ENCODE measurements at regions not wholly inside any gene's neighbourhood (a gene's known extent, or its start where the extent isn't known, plus 50 kb on each side); places are given as distances from the start of the nearest gene placed in this dataset.
"Not testable (repeated sequence)": the region's sequence is repeated elsewhere in the genome, so short reads cannot be mapped to it uniquely, and the experiment has no call there.

DNA sequence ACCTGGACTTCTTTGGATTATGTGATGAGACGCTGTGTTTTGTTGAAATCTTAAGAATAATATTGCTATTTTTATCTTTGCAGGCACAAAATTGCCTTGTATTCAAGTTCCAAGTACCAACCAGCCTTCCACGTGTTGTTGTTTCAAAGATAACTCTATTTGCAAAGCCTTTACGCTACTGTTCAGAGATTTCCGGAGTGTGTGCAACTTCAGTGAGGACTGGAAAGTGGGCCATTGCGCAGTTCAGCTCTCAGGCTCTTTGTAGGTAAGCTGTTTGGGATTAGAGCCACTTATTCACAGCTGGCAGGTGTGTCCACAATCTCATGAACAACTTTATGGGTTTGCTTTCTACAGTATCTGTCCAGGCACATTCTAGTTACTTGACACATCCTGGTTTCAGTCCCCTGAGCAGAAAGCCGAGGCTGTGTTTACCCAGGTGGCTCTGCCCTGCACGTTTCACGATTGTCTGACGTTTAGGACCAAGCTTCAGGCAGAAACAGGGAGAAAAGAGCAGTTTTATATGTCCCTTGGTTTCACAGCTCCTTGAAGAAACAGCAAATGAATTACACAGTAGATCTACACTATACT lies 520.3 kb downstream of the PRIM2 start:
- H4K20me1 ChIP-seq (ENCODE audit: insufficient read depth, low read depth, low read length); H3K79me2 ChIP-seq (ENCODE audit: low read length); H3K9me3 ChIP-seq (ENCODE audit: low read length); H3K4me2 ChIP-seq (ENCODE audit: low read depth, low read length, poor library complexity, severe bottlenecking); H3K4me1 ChIP-seq (ENCODE audit: low read length); DNase-seq; H3K9ac ChIP-seq (ENCODE audit: low read length); H3K27me3 ChIP-seq (ENCODE audit: low read length); H3K9me2 ChIP-seq (replicated peaks; ENCODE audit: insufficient read depth, low read length); H3K4me3 ChIP-seq (ENCODE audit: low read length); H2AFZ ChIP-seq (ENCODE audit: low read length); H3K27ac ChIP-seq (ENCODE audit: low read length); H3K36me3 ChIP-seq (ENCODE audit: insufficient read depth, low read length): not testable (repeated sequence)

- H3K9me3 ChIP-seq (ENCODE audit: low read length); H2AFZ ChIP-seq (ENCODE audit: low read length); H3K4me3 ChIP-seq (ENCODE audit: low read length); H4K20me1 ChIP-seq (ENCODE audit: insufficient read depth, low read depth, low read length); H3K9me2 ChIP-seq (replicated peaks; ENCODE audit: insufficient read depth, low read length); H3K4me1 ChIP-seq (ENCODE audit: low read length); H3K4me2 ChIP-seq (ENCODE audit: low read depth, low read length, poor library complexity, severe bottlenecking); H3K9ac ChIP-seq (ENCODE audit: low read length); H3K27me3 ChIP-seq (ENCODE audit: low read length); H3K79me2 ChIP-seq (ENCODE audit: low read length); H3K36me3 ChIP-seq (ENCODE audit: insufficient read depth, low read length); H3K27ac ChIP-seq (ENCODE audit: low read length); DNase-seq: not testable (repeated sequence)
These were observed 524.1 kb downstream of the PRIM2 start for GRCh38 chr6:57841551-57841950.

DNA sequence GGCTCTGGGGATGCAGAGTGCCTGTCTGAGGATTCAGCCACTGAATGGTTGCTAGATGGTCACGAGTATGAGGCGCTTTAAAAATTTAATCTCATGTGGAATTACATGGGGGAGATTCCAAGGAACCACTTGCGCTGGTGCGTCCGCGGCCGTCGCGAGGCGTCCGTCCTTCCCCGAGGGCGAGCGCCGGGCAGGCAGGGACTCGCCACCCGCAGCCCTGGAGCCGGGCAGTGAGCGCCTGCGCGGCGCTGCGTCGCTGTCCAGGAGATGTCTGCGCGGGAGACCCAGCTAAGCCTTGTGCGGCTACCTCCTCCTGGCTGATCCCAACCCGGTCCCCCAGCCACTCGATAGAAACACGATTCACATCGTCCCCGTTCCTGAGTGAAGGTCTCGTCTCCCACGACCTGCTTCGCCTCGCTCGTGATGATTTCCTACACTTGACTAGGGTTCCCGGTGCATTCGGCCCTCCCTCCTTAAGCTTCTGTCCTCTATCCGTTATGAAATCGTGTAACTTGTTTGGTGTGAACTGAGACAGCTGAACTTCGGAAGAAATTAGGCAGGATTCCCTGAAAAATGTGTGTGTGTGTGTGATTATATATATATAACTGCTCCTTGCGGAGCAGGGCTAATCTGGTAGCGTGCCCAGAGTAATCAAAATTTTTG lies 536.4 kb downstream of the PRIM2 start:
- H3K9me2 ChIP-seq (replicated peaks; ENCODE audit: insufficient read depth, low read length); H3K79me2 ChIP-seq (ENCODE audit: low read length); H3K36me3 ChIP-seq (ENCODE audit: insufficient read depth, low read length); H4K20me1 ChIP-seq (ENCODE audit: insufficient read depth, low read depth, low read length); H3K9ac ChIP-seq (ENCODE audit: low read length); H3K4me2 ChIP-seq (ENCODE audit: low read depth, low read length, poor library complexity, severe bottlenecking); H3K27me3 ChIP-seq (ENCODE audit: low read length); H3K4me1 ChIP-seq (ENCODE audit: low read length); H2AFZ ChIP-seq (ENCODE audit: low read length); DNase-seq; H3K27ac ChIP-seq (ENCODE audit: low read length); H3K4me3 ChIP-seq (ENCODE audit: low read length); H3K9me3 ChIP-seq (ENCODE audit: low read length): not testable (repeated sequence)

DNA sequence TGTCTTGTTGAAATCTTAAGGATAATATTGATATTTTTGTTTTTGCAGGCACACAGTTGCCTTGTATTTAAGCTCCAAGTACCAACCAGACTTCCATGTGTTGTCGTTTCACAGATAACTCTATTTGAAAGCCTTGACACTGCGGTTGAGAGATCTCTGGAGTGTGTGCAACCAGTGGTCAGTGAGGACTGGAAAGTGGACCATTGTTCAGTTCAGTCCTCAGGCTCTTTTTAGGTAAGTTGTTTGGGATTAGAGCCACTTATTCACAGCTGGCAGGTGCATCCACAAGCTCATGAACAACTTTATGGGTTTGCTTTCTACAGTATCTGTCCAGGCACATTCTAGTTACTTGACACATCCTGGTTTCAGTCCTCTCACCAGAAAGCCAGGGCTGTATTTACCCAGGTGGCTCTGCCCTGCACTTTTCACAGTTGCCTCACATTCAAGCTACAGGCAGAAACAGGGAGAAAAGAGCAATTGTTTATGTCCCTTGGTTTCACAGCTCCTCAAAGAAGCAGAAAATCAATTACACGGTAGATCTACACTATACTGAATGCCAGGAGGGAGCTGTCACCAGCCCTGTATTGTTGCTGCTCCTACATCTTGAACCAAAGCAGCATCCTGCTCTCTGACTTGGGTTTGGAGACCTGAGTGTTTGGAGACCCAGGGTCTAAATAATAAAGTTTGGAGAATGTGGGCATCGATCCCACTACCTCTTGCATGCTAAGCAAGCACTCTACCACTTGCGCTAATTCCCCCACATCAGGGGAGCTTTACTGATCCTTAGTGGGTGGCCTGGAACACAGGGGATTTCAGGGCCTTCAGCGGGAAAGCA lies 543.3 kb downstream of the PRIM2 start:
- H3K79me2 ChIP-seq (ENCODE audit: low read length); H3K27ac ChIP-seq (ENCODE audit: low read length); DNase-seq; H2AFZ ChIP-seq (ENCODE audit: low read length); H3K4me2 ChIP-seq (ENCODE audit: low read depth, low read length, poor library complexity, severe bottlenecking); H3K9me3 ChIP-seq (ENCODE audit: low read length); H3K4me1 ChIP-seq (ENCODE audit: low read length); H3K27me3 ChIP-seq (ENCODE audit: low read length); H3K4me3 ChIP-seq (ENCODE audit: low read length); H4K20me1 ChIP-seq (ENCODE audit: insufficient read depth, low read depth, low read length); H3K36me3 ChIP-seq (ENCODE audit: insufficient read depth, low read length); H3K9ac ChIP-seq (ENCODE audit: low read length); H3K9me2 ChIP-seq (replicated peaks; ENCODE audit: insufficient read depth, low read length): not testable (repeated sequence)

DNA sequence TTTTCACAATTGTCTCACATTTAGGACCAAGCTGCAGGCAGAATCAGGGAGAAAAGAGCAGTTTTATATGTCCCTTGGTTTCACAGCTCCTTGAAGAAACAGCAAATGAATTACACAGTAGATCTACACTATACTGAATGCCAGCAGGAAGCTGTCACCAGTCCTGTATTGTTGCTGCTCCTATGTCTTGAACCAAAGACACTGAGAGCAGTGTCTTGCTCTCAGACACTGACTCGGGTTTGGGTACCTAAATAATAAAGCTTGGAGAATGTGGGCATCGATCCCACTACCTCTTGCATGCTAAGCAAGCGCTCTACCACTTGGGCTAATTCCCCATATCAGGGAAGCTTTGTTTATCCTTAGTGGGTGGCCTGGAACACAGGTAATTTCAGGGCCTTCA lies 552.7 kb downstream of the PRIM2 start:
- DNase-seq; H3K9me3 ChIP-seq (ENCODE audit: low read length); H3K27ac ChIP-seq (ENCODE audit: low read length); H3K9me2 ChIP-seq (replicated peaks; ENCODE audit: insufficient read depth, low read length); H2AFZ ChIP-seq (ENCODE audit: low read length); H3K79me2 ChIP-seq (ENCODE audit: low read length); H3K4me2 ChIP-seq (ENCODE audit: low read depth, low read length, poor library complexity, severe bottlenecking); H3K9ac ChIP-seq (ENCODE audit: low read length); H3K36me3 ChIP-seq (ENCODE audit: insufficient read depth, low read length); H4K20me1 ChIP-seq (ENCODE audit: insufficient read depth, low read depth, low read length); H3K4me1 ChIP-seq (ENCODE audit: low read length); H3K4me3 ChIP-seq (ENCODE audit: low read length); H3K27me3 ChIP-seq (ENCODE audit: low read length): not testable (repeated sequence)

DNA sequence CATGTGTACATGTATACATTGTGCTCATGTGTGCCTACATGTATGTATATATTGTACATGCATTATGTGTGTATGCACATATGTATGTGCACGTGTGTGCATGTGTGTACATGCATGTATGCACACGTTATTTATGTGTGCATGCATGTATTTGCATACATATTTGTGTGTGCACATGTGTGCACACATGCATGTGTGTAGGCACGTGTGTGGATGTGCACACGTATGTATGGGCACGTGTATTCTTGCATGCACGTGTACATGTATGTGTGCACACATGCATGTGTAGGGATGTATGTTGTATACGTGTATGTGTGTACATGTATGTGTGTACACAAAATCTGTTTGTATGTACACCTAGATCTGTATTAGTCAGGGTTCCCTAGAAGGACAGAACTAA lies 556.0 kb downstream of the PRIM2 start:
- not testable (repeated sequence) for H4K20me1 ChIP-seq (ENCODE audit: insufficient read depth, low read depth, low read length); H2AFZ ChIP-seq (ENCODE audit: low read length); H3K9ac ChIP-seq (ENCODE audit: low read length); H3K27me3 ChIP-seq (ENCODE audit: low read length); H3K36me3 ChIP-seq (ENCODE audit: insufficient read depth, low read length); H3K9me3 ChIP-seq (ENCODE audit: low read length); H3K4me1 ChIP-seq (ENCODE audit: low read length); H3K4me2 ChIP-seq (ENCODE audit: low read depth, low read length, poor library complexity, severe bottlenecking); H3K4me3 ChIP-seq (ENCODE audit: low read length); H3K9me2 ChIP-seq (replicated peaks; ENCODE audit: insufficient read depth, low read length); DNase-seq; H3K79me2 ChIP-seq (ENCODE audit: low read length); H3K27ac ChIP-seq (ENCODE audit: low read length)

DNA sequence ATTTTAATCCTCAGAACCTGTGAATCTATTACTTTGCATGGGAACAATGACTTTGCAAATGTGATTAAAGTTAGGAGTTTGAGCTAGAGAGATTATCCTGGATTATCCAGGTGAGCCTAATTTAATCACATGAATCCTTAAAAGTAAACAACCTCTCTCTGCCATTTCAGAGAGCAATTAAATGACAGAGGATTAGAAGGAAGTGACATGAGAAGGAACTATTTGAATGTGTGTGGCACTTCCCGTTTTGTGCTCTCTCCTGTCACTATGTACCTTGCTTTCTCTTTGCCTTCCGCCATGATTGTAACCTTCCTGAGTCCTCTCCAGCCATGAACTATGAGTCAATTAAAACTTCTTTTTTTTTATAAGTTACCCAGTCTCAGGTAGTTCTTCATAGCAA lies 559.2 kb downstream of the PRIM2 start:
- not testable (repeated sequence) for H3K4me3 ChIP-seq (ENCODE audit: low read length); H2AFZ ChIP-seq (ENCODE audit: low read length); H4K20me1 ChIP-seq (ENCODE audit: insufficient read depth, low read depth, low read length); H3K9me2 ChIP-seq (replicated peaks; ENCODE audit: insufficient read depth, low read length); H3K79me2 ChIP-seq (ENCODE audit: low read length); H3K4me1 ChIP-seq (ENCODE audit: low read length); H3K9ac ChIP-seq (ENCODE audit: low read length); H3K27me3 ChIP-seq (ENCODE audit: low read length); H3K9me3 ChIP-seq (ENCODE audit: low read length); H3K27ac ChIP-seq (ENCODE audit: low read length); H3K4me2 ChIP-seq (ENCODE audit: low read depth, low read length, poor library complexity, severe bottlenecking); DNase-seq; H3K36me3 ChIP-seq (ENCODE audit: insufficient read depth, low read length)

- H3K4me2 ChIP-seq (ENCODE audit: low read depth, low read length, poor library complexity, severe bottlenecking); H3K9me2 ChIP-seq (replicated peaks; ENCODE audit: insufficient read depth, low read length); H3K4me1 ChIP-seq (ENCODE audit: low read length); H2AFZ ChIP-seq (ENCODE audit: low read length); H3K79me2 ChIP-seq (ENCODE audit: low read length); H3K4me3 ChIP-seq (ENCODE audit: low read length); H3K27me3 ChIP-seq (ENCODE audit: low read length); H3K9me3 ChIP-seq (ENCODE audit: low read length); H4K20me1 ChIP-seq (ENCODE audit: insufficient read depth, low read depth, low read length); H3K36me3 ChIP-seq (ENCODE audit: insufficient read depth, low read length); H3K9ac ChIP-seq (ENCODE audit: low read length); DNase-seq; H3K27ac ChIP-seq (ENCODE audit: low read length): not testable (repeated sequence)
These were observed 560.3 kb downstream of the PRIM2 start for GRCh38 chr6:57877729-57878128.
